ENCODE measurements at regions not wholly inside any gene's neighbourhood (a gene's known extent, or its start where the extent isn't known, plus 50 kb on each side); places are given as distances from the start of the nearest gene placed in this dataset.

DNA sequence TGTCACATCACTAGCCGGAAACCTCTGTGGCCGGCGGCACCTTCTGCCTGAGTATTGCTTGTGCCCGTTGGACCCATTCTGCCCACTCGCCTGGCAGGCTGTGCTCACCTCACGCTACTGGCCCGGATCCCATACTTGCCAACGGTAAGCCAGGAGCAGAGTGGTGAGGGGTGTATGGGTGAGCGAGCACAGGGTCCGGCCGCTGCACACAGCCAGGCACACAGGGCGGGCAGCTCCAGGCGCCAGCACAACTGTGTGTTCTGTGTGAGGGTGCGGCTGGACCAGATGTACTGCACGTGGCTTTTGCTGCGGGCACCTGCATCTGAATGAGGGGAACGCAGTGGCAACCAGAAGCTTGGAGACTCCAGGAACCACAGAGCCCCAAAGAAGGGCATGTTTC, 455.7 kb downstream of the CDH8 start:
- no peak overlapping the region for H3K27ac ChIP-seq
- H3K36me3 ChIP-seq = no peaks in the 10 kb centered on the region
- TF ChIP-seq, protein P1, sequence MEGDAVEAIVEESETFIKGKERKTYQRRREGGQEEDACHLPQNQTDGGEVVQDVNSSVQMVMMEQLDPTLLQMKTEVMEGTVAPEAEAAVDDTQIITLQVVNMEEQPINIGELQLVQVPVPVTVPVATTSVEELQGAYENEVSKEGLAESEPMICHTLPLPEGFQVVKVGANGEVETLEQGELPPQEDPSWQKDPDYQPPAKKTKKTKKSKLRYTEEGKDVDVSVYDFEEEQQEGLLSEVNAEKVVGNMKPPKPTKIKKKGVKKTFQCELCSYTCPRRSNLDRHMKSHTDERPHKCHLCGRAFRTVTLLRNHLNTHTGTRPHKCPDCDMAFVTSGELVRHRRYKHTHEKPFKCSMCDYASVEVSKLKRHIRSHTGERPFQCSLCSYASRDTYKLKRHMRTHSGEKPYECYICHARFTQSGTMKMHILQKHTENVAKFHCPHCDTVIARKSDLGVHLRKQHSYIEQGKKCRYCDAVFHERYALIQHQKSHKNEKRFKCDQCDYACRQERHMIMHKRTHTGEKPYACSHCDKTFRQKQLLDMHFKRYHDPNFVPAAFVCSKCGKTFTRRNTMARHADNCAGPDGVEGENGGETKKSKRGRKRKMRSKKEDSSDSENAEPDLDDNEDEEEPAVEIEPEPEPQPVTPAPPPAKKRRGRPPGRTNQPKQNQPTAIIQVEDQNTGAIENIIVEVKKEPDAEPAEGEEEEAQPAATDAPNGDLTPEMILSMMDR (IDR thresholded peaks at IDR 0.05; ENCODE audit: low read depth, low read length) = no peak
- H3K4me3 ChIP-seq = no peak overlapping the region
- no peaks in the 10 kb centered on the region for H3K9me3 ChIP-seq (ENCODE audit: low read depth)
- no peaks in the 10 kb centered on the region for H3K4me1 ChIP-seq (ENCODE audit: low read depth)
- DNase-seq (ENCODE audit: low read depth in 1 of 2, low spot score in 1 of 2) = no peak
- H3K27me3 ChIP-seq = no peaks in the 10 kb centered on the region

DNA sequence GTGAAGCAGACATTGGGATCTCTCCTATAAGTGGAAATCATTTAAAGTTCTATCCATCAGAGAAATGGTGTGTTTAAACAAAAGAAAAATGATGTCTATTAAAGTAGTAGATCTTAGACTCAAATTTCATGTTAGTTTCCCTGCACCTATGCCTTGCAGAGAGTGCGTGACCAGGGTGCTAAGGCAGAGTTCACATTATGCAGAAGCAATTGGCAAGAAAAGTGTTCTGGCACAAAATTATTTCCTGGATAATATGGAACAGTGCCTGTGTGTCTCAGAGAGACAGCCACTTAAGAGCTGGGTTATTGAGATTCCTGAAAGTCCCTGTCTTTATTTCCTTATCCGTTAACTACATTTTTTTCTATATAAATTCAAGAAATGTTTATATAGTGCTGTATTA, 457.0 kb downstream of the CDH8 start:
- H3K4me1 ChIP-seq (ENCODE audit: low read depth) = no peaks in the 10 kb centered on the region
- TF ChIP-seq, protein P1 (IDR thresholded peaks at IDR 0.05; ENCODE audit: low read depth, low read length) = no peak
- H3K27ac ChIP-seq = no peak overlapping the region
- no peaks in the 10 kb centered on the region for H3K36me3 ChIP-seq
- no peak for DNase-seq (ENCODE audit: low read depth in 1 of 2, low spot score in 1 of 2)
- no peak overlapping the region for H3K4me3 ChIP-seq
- no peaks in the 10 kb centered on the region for H3K27me3 ChIP-seq
- no peaks in the 10 kb centered on the region for H3K9me3 ChIP-seq (ENCODE audit: low read depth)

DNA sequence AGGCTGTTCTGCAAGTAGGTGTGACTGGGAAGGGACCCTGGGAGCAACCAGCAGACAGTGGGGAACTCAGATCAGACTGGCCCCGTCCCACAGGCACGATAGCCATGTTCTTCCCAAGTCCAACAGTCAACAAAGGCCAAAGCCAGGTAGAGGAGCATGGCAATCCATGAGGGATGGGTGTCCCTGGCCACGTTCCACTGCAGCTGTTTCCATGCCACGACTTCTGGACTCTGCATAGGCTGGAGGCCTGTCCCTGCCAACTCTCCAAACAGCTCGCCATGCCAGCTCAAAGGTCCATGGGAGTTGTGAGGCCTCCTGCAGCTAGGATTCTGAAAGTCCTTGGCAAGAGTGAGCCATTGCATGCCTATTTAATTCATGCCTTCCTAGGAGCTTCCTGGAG, 459.8 kb downstream of the CDH8 start:
- H3K9me3 ChIP-seq (ENCODE audit: low read depth) = no peaks in the 10 kb centered on the region
- no peak overlapping the region for H3K27ac ChIP-seq
- H3K36me3 ChIP-seq = no peaks in the 10 kb centered on the region
- H3K4me1 ChIP-seq (ENCODE audit: low read depth) = no peaks in the 10 kb centered on the region
- TF ChIP-seq, protein P1 (IDR thresholded peaks at IDR 0.05; ENCODE audit: low read depth, low read length) = no peak
- H3K27me3 ChIP-seq = no peaks in the 10 kb centered on the region
- H3K4me3 ChIP-seq = no peak overlapping the region
- DNase-seq (ENCODE audit: low read depth in 1 of 2, low spot score in 1 of 2) = no peak

DNA sequence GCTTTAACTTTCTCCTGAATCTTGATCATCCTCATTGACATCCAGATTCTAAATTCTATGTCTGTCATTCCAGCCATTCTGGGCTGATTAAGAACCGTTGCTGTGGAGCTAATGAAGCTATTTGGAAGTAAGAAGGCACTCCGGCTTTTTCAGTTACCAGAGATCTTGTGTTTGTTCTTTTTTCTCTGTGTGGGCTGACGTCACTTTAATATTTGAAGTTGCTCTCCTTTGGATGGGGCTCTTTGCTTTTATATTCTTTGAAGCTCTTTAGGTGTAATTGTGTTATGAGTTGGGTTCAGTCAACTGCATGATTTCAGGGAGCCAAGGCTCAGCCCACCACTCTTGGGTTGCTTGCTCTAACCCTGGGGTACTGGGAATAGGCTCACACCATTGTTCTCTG, 460.6 kb downstream of the CDH8 start:
- no peak overlapping the region for H3K4me3 ChIP-seq
- TF ChIP-seq, protein P1 (IDR thresholded peaks at IDR 0.05; ENCODE audit: low read depth, low read length) = no peak
- no peak for DNase-seq (ENCODE audit: low read depth in 1 of 2, low spot score in 1 of 2)

GRCh38 chr16:61569028-61569427, 467.2 kb downstream of the CDH8 start:
- Histone ChIP-seq H3K4me1 (ENCODE audit: low read depth) (no peaks in the 10 kb centered on the region), H3K9me3 (ENCODE audit: low read depth) (no peaks in the 10 kb centered on the region), H3K4me3 (no peak overlapping the region), H3K27ac (no peak overlapping the region), H3K36me3 (no peaks in the 10 kb centered on the region), H3K27me3 (no peaks in the 10 kb centered on the region)
- no peak for DNase-seq (ENCODE audit: low read depth in 1 of 2, low spot score in 1 of 2)
- TF ChIP-seq, protein P1 (IDR thresholded peaks at IDR 0.05; ENCODE audit: low read depth, low read length) = no peak

More for the DNA sequence above, 460.6 kb downstream of the CDH8 start:
- Histone ChIP-seq H3K4me1 (ENCODE audit: low read depth) (no peaks in the 10 kb centered on the region), H3K9me3 (ENCODE audit: low read depth) (no peaks in the 10 kb centered on the region), H3K27ac (no peak overlapping the region), H3K27me3 (no peaks in the 10 kb centered on the region), H3K36me3 (no peaks in the 10 kb centered on the region)

DNA sequence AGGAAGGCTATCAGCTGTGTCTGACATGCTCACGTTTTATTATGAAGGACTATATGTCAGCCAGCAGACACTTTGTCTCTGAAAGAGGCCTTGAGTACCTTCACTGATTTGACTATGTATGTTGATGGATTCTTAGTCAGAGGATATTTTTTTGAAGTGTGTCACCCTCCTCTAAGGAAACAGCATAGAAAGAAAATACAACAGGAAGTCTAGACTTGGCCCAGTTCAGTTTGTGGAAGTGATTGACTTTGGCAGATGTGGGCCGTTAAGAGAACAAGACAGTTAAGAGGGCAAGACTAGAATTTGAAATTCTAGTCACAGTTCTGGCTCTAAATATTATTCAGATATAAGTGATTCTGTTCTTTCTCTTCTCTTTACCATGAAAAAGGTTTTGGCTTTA, 471.5 kb downstream of the CDH8 start:
- Histone ChIP-seq H3K9me3 (ENCODE audit: low read depth) (no peaks in the 10 kb centered on the region), H3K4me1 (ENCODE audit: low read depth) (no peaks in the 10 kb centered on the region), H3K4me3 (no peak overlapping the region), H3K36me3 (no peaks in the 10 kb centered on the region), H3K27ac (no peak overlapping the region), H3K27me3 (no peaks in the 10 kb centered on the region)
- TF ChIP-seq, protein P1 (IDR thresholded peaks at IDR 0.05; ENCODE audit: low read depth, low read length) = no peak
- no peak for DNase-seq (ENCODE audit: low read depth in 1 of 2, low spot score in 1 of 2)

All from cardiac muscle cell (in vitro differentiated cells and primary cell).